HG02981 (cell line): ENCODE measurements at regions not wholly inside any gene's neighbourhood (a gene's known extent, or its start where the extent isn't known, plus 50 kb on each side); places are given as distances from the start of the nearest gene placed in this dataset.

Experiments
- ATAC-seq: cut with Tn5 transposase; IDR thresholded peaks from one replicate; pipeline ENCODE4 v1.9.1; 2021; ENCODE audit warnings: mild to moderate bottlenecking, moderate library complexity; ENCODE audit not compliant: unreplicated experiment

DNA sequence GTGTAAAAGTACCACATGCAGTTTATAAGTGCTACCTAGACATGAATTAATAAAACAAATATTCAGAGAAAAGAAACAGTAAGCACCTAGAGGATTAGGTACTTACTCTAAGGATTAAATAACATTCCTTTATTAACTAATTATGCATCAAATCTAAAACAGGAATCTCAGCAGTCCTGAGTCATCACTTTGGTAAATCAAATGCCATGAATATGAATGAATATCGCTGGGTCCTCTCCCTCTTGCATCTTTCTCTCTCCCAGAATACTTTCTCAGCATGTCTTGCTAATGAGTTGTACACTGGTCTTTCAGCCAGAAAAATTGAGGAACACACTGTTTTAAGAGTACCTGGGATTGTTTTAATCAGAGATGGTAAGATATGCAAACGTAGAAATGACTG lies 225.5 kb upstream of the NFE2L3 start:
- ATAC-seq, result no peak

- ATAC-seq, result no peak
These were observed 224.9 kb upstream of the NFE2L3 start for GRCh38 chr7:25926891-25927625.

DNA sequence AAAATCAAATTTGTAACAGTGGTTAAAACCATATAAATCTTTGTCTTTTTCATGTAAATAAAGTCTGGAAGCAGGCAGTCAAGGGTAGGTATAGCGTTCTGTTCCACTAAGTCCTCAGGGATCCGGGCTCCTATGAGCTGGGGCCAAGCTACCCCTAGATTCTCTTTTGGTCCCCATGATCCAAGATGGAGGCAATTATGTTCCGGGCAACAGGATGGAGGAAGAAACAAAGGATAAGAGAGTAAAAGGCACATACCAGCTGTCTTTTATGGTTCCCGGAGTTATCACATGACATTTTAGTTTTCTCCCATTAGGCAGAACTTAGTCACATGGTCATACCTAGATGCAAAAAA lies 224.4 kb upstream of the NFE2L3 start:
- ATAC-seq, result no peak

- no peak for ATAC-seq
These were observed 223.3 kb upstream of the NFE2L3 start for GRCh38 chr7:25928549-25929330.

DNA sequence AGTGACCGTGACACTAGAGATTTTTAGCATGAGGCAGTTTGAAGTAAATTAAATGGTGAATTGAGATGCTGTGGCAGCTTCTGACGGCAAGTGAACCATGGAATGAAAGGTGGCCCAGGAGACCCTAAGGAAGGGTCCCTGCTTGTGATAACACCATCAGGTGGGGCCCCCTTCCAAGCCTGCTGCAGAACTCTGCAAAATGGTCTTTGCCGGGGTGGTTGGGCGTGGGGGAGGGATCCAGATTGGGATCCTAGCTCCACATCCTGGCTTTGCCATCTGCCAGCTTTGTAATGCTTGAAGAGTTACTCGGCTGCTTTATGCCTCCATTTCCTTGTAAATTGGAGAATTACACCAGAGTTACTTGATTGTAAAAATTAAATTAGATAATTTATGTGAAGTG lies 222.6 kb upstream of the NFE2L3 start:
- no peak for ATAC-seq

GRCh38 chr7:25930492-25931048 lies 221.4 kb upstream of the NFE2L3 start:
- no peak for ATAC-seq

GRCh38 chr7:25931156-25931555 lies 220.8 kb upstream of the NFE2L3 start:
- ATAC-seq, result no peak

- no peak for ATAC-seq
These were observed 218.1 kb upstream of the NFE2L3 start for GRCh38 chr7:25933921-25934320.

DNA sequence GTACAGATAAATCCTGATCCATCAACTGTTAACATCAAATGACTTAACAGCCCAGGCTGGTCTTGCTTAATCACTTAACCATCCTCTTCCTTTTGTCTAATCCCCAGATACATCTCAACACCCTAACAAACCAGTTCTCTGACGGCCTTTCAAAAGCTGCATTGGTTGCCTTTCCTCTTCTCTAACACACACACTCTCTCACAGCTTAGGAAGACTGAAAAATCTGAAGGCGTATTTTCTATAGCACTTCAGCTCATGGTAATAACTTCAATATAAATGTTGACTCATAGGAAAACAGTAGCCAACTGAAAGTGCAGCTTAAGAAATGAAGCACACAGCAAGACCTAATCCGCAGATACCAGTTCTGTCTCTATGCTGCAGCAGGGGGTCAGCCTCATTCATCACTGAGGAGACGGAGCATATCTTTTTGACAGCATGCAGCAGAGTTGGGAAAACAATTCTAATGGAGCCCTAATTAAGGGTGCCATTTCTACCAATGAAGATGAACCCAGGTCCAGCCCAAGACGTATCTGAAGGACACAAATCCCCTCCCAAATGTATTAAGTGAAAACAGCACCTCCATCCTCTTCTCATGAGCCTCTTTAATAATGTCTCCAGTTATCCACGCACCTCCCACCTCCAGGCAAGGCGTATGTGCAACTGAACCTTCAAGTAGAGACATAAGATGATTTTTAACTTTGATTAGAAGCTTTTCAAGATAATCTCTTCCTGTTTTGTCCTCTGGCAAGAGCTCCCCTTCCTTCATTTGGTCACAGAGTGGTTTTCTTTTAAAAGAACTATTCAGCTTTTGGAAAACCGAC lies 211.7 kb upstream of the NFE2L3 start:
- ATAC-seq, result no peak

GRCh38 chr7:25944777-25945515 lies 207.1 kb upstream of the NFE2L3 start:
- ATAC-seq, result no peak

- ATAC-seq, result no peak
These were observed 206.4 kb upstream of the NFE2L3 start for GRCh38 chr7:25945608-25946007.

DNA sequence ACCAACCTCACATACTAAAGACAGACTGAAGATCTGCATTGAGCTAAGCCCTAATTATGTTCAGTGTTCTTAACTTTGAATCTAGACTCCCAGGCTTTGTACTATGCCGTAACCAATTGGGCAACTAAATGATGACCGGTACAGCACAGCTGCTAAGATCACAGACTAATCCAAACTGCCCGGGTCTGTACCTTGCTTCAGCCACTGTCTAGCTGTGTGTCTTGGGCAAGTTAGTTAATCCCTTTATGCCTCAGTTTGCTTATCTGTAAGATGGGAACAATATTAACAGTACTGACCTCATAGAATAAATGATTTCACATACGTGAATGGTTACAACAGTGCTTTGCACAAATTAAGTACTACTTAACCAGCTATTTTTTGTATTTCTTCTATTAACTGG lies 205.8 kb upstream of the NFE2L3 start:
- ATAC-seq, result no peak

- no peak for ATAC-seq
These were observed 204.1 kb upstream of the NFE2L3 start for GRCh38 chr7:25947669-25948516.

GRCh38 chr7:25949736-25950487 lies 202.1 kb upstream of the NFE2L3 start:
- ATAC-seq, result peak; percentile 29

DNA sequence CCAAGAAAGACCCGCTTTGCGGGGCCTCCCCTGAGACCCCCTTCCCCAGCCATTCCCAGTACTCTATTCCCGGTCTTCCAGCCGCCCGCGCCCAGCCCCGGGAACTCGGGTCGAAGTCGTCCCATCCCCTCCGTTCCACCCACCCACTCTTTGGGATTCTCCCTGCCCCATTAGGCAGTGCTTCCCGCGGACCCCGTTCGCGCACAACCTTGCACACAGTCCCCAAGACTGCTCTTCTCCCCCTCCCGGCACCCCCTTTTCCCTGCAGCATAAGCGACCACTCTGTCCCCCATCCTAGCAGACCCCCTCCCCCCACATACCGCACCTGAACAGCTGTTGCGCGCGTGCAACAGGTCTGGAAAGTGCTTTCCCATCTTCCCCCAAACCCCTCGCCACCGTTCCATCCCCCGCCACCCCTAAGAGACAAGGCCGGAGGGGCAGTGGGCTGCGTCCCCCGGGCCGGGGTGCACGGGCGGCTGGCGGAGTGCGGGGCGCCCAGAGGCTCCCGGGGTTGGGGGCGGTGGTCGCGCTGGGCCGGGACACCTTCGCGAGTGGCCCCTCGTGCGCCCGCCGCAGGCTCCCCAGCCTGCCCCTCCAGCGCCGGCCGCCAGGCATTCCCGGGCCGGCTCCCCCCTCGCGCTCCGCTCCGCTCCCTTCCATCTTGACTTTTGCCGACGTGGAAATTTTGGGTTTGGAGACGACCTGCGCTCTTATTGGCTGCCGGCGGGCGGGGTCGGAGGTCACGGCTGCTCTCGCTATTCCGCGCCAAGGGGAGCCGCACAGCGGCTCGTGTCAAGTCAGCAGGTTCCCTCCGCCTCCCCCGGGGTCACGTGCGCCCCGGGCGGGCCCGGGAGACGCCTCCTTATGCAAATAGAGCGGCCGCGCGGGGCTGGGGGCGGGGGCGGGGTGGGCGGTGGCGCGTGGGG lies 201.2 kb upstream of the NFE2L3 start:
- peak; percentile 85 for ATAC-seq

DNA sequence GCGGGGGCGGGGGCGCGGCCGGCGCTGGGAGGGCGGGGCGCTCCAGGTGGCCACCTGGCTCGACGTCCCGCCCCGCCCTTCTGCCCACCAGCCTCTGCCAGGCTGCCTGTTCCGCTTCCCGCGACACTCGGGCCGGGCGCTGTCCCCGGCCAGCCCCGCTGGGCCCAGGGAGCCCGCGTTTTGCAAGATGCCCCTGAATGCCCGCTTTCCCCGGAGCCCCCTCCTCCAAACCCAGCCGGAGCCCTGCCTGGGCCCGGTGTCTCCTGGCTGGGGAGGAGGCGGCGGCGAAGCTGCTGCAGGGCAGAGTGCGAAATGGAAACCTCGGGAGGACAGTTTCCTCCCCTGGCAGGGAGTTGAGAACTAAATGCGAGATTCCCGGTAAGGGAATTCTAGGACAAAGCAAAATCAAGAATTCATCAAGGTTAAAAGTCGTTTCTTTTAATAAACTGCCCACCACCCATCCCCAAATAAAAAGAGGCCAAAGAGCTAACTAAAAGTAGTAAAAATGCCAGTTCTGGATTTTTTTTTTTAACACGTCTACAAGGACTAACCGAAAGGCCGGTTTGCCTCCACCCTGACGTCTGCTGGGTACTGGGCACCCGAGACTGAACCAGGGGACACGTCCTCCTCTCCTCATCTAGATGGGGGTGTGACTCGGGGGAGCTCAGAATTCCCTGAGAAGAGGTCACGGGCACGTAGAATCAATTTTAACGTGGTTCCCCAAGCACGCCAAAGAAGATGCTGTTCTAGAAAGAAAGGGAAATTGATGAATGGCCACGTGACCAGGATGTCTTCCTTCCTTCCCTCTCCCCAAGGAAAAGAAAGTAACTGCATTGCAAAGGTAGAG lies 200.4 kb upstream of the NFE2L3 start:
- peak; percentile 39 for ATAC-seq
